ENCODE measurements at regions not wholly inside any gene's neighbourhood (a gene's known extent, or its start where the extent isn't known, plus 50 kb on each side); places are given as distances from the start of the nearest gene placed in this dataset.

- Histone ChIP-seq H3K27ac (ENCODE audit: low read depth, low read length) (peak overlapping the region; percentile 76), H3K4me1 (ENCODE audit: control insufficient read depth in 2 of 2, insufficient read depth in 2 of 2, low read length in 2 of 2) (peaks cover 6 to 36% of the 10 kb centered on the region in 2 donors), H3K36me3 (ENCODE audit: control insufficient read depth in 2 of 3, insufficient read depth in 3 of 3, low read length in 3 of 3) (no peaks in the 10 kb centered on the region), H3K9me3 (ENCODE audit: control insufficient read depth in 2 of 3, low read length in 3 of 3) (no peaks in the 10 kb centered on the region), H3K4me3 (ENCODE audit: low read length) (peak overlapping the region; percentile 7), H3K27me3 (ENCODE audit: control insufficient read depth in 2 of 2, insufficient read depth in 2 of 2, low read length in 2 of 2) (no peaks in the 10 kb centered on the region)
- Mint-ChIP-seq H3K27me3 (no peaks in the 10 kb centered on the region), H3K27ac (peak overlapping the region; percentile 89 to 99 (median 95)), H3K9me3 (peaks cover 0 to 33% (median 7%) of the 10 kb centered on the region in 11 donors), H3K4me1 (peaks cover 17 to 78% (median 64%) of the 10 kb centered on the region in 7 donors), H3K4me3 (peak overlapping the region; percentile 56 to 96 (median 74)), H3K36me3 (peaks cover 6 to 51% (median 14%) of the 10 kb centered on the region in 5 donors)
- ATAC-seq = peak; percentile 96
- DNase-seq = peak in 8 of 9 donors; percentile 27 to 89 (median 84)
- POLR2A ChIA-PET = interaction anchor here (0.8 to 1.3 kb wide), 4 partner anchors 11 to 60 kb away, joined by 3 to 5 read pairs (median 3); no protein-coding TSS in a partner anchor
- intact Hi-C loops (cut with micrococcal nuclease) = loop anchor here (1.0 to 10.0 kb wide), 8 partner anchors 8 to 1696 kb away; partner anchors contain the start of gene SYDE2 (in 1 of the 2)
- CTCF ChIA-PET = interaction anchor here (0.6 to 2.4 kb wide), 4 partner anchors 11 to 353 kb away, joined by 3 to 14 read pairs (median 4); no protein-coding TSS in a partner anchor
Observed at GRCh38 chr1:83508485-83509151, 490.3 kb downstream of the TTLL7 start.

GRCh38 chr1:83505148-83505547 is 493.8 kb downstream of the TTLL7 start:
- intact Hi-C loops (cut with micrococcal nuclease) = loop anchor here (5.0 to 10.0 kb wide), 5 partner anchors 160 to 1700 kb away; partner anchors contain the start of gene SYDE2 (in 1 of the 2)
- ATAC-seq = no peak
- Histone ChIP-seq H3K36me3 (ENCODE audit: control insufficient read depth in 2 of 3, insufficient read depth in 3 of 3, low read length in 3 of 3) (no peaks in the 10 kb centered on the region), H3K27me3 (ENCODE audit: control insufficient read depth in 2 of 2, insufficient read depth in 2 of 2, low read length in 2 of 2) (no peaks in the 10 kb centered on the region), H3K9me3 (ENCODE audit: control insufficient read depth in 2 of 3, low read length in 3 of 3) (no peaks in the 10 kb centered on the region), H3K4me3 (ENCODE audit: low read length) (no peak overlapping the region), H3K27ac (ENCODE audit: low read depth, low read length) (no peak overlapping the region), H3K4me1 (ENCODE audit: control insufficient read depth in 2 of 2, insufficient read depth in 2 of 2, low read length in 2 of 2) (peaks cover 6 to 33% of the 10 kb centered on the region in 2 donors)
- Mint-ChIP-seq H3K27ac (peak overlapping the region in 6 of 9 donors; percentile 0 to 99 (median 28)), H3K9me3 (peaks cover 3 to 23% (median 8%) of the 10 kb centered on the region in 11 donors), H3K4me1 (peaks cover 21 to 77% (median 61%) of the 10 kb centered on the region in 7 donors), H3K36me3 (peaks cover 6 to 48% (median 11%) of the 10 kb centered on the region in 5 donors), H3K4me3 (peak overlapping the region in 1 of 10 donors; percentile 22), H3K27me3 (no peaks in the 10 kb centered on the region)
- DNase-seq = no peak
- CTCF ChIA-PET = interaction anchor here (1.0 kb wide), 1 partner anchor 8 kb away, joined by 3 read pairs; no protein-coding TSS in a partner anchor
- POLR2A ChIA-PET = no interaction called here

GRCh38 chr1:83503153-83503552 is 495.8 kb downstream of the TTLL7 start:
- no peak overlapping the region for H3K4me3 ChIP-seq (ENCODE audit: low read length)
- no peaks in the 10 kb centered on the region for H3K9me3 ChIP-seq (ENCODE audit: control insufficient read depth in 2 of 3, low read length in 3 of 3)
- Mint-ChIP-seq H3K36me3 (peaks cover 6 to 51% (median 11%) of the 10 kb centered on the region in 5 donors), H3K27ac (no peak overlapping the region), H3K9me3 (peaks cover 3 to 28% (median 8%) of the 10 kb centered on the region in 11 donors), H3K4me3 (no peak overlapping the region), H3K4me1 (peaks cover 18 to 69% (median 51%) of the 10 kb centered on the region in 7 donors), H3K27me3 (no peaks in the 10 kb centered on the region)
- DNase-seq = no peak
- no peaks in the 10 kb centered on the region for H3K27me3 ChIP-seq (ENCODE audit: control insufficient read depth in 2 of 2, insufficient read depth in 2 of 2, low read length in 2 of 2)
- no peak for ATAC-seq
- ChIA-PET POLR2A (no interaction called here), CTCF (no interaction called here)
- intact Hi-C loops (cut with micrococcal nuclease) = loop anchor here in 1 of 2 donors (10.0 kb wide), 2 partner anchors 158 to 1702 kb away; partner anchors contain the start of gene SYDE2
- H3K4me1 ChIP-seq (ENCODE audit: control insufficient read depth in 2 of 2, insufficient read depth in 2 of 2, low read length in 2 of 2) = peaks cover 0 to 17% of the 10 kb centered on the region in 2 donors
- no peak overlapping the region for H3K27ac ChIP-seq (ENCODE audit: low read depth, low read length)
- no peaks in the 10 kb centered on the region for H3K36me3 ChIP-seq (ENCODE audit: control insufficient read depth in 2 of 3, insufficient read depth in 3 of 3, low read length in 3 of 3)

GRCh38 chr1:83500987-83501591 is 497.8 kb downstream of the TTLL7 start:
- Mint-ChIP-seq H3K27ac (peak overlapping the region in 5 of 9 donors; percentile 0 to 55 (median 10)), H3K4me1 (peaks cover 9 to 56% (median 45%) of the 10 kb centered on the region in 7 donors), H3K4me3 (peak overlapping the region in 2 of 10 donors; percentile 29 to 34), H3K9me3 (peaks cover 3 to 30% (median 8%) of the 10 kb centered on the region in 11 donors), H3K27me3 (no peaks in the 10 kb centered on the region), H3K36me3 (peaks cover 6 to 47% (median 11%) of the 10 kb centered on the region in 5 donors)
- no peak overlapping the region for H3K27ac ChIP-seq (ENCODE audit: low read depth, low read length)
- ChIA-PET CTCF (no interaction called here), POLR2A (no interaction called here)
- no peaks in the 10 kb centered on the region for H3K27me3 ChIP-seq (ENCODE audit: control insufficient read depth in 2 of 2, insufficient read depth in 2 of 2, low read length in 2 of 2)
- DNase-seq = no peak
- H3K36me3 ChIP-seq (ENCODE audit: control insufficient read depth in 2 of 3, insufficient read depth in 3 of 3, low read length in 3 of 3) = no peaks in the 10 kb centered on the region
- H3K9me3 ChIP-seq (ENCODE audit: control insufficient read depth in 2 of 3, low read length in 3 of 3) = no peaks in the 10 kb centered on the region
- intact Hi-C loops (cut with micrococcal nuclease) = loop anchor here (1.0 to 10.0 kb wide), 4 partner anchors 7 to 1704 kb away; partner anchors contain the start of gene SYDE2 (in 1 of the 2)
- ATAC-seq = peak; percentile 4
- peaks cover 0 to 4% of the 10 kb centered on the region in 2 donors for H3K4me1 ChIP-seq (ENCODE audit: control insufficient read depth in 2 of 2, insufficient read depth in 2 of 2, low read length in 2 of 2)
- H3K4me3 ChIP-seq (ENCODE audit: low read length) = no peak overlapping the region

- Histone ChIP-seq H3K27ac (ENCODE audit: low read depth, low read length) (no peak overlapping the region), H3K9me3 (ENCODE audit: control insufficient read depth in 2 of 3, low read length in 3 of 3) (no peaks in the 10 kb centered on the region), H3K4me1 (ENCODE audit: control insufficient read depth in 2 of 2, insufficient read depth in 2 of 2, low read length in 2 of 2) (peaks cover 0 to 4% of the 10 kb centered on the region in 2 donors), H3K36me3 (ENCODE audit: control insufficient read depth in 2 of 3, insufficient read depth in 3 of 3, low read length in 3 of 3) (no peaks in the 10 kb centered on the region), H3K27me3 (ENCODE audit: control insufficient read depth in 2 of 2, insufficient read depth in 2 of 2, low read length in 2 of 2) (no peaks in the 10 kb centered on the region), H3K4me3 (ENCODE audit: low read length) (no peak overlapping the region)
- CTCF ChIA-PET = no interaction called here
- H3K27me3 Mint-ChIP-seq = no peaks in the 10 kb centered on the region
- H3K36me3 Mint-ChIP-seq = peaks cover 6 to 45% (median 11%) of the 10 kb centered on the region in 5 donors
- DNase-seq (no peak), ATAC-seq (no peak)
- POLR2A ChIA-PET = no interaction called here
- H3K4me1 Mint-ChIP-seq = peaks cover 8 to 50% (median 41%) of the 10 kb centered on the region in 7 donors
- H3K9me3 Mint-ChIP-seq = peaks cover under 1 to 26% (median 7%) of the 10 kb centered on the region in 11 donors
- peak overlapping the region in 1 of 9 donors; percentile 10 for H3K27ac Mint-ChIP-seq
- intact Hi-C loops (cut with micrococcal nuclease) = loop anchor here (1.0 to 10.0 kb wide), 4 partner anchors 8 to 1704 kb away; partner anchors contain the start of gene SYDE2 (in 1 of the 2)
- H3K4me3 Mint-ChIP-seq = no peak overlapping the region
Observed at GRCh38 chr1:83500531-83500930, 498.4 kb downstream of the TTLL7 start.

- Mint-ChIP-seq H3K27ac (peak overlapping the region in 5 of 9 donors; percentile 7 to 28 (median 21)), H3K4me3 (peak overlapping the region in 1 of 10 donors; percentile 12), H3K36me3 (peaks cover 2 to 40% (median 8%) of the 10 kb centered on the region in 5 donors), H3K9me3 (peaks cover 0 to 21% (median 3%) of the 10 kb centered on the region in 11 donors), H3K4me1 (peaks cover 6 to 45% (median 36%) of the 10 kb centered on the region in 7 donors), H3K27me3 (no peaks in the 10 kb centered on the region)
- Histone ChIP-seq H3K9me3 (ENCODE audit: control insufficient read depth in 2 of 3, low read length in 3 of 3) (no peaks in the 10 kb centered on the region), H3K27me3 (ENCODE audit: control insufficient read depth in 2 of 2, insufficient read depth in 2 of 2, low read length in 2 of 2) (no peaks in the 10 kb centered on the region), H3K36me3 (ENCODE audit: control insufficient read depth in 2 of 3, insufficient read depth in 3 of 3, low read length in 3 of 3) (no peaks in the 10 kb centered on the region), H3K27ac (ENCODE audit: low read depth, low read length) (no peak overlapping the region), H3K4me3 (ENCODE audit: low read length) (no peak overlapping the region), H3K4me1 (ENCODE audit: control insufficient read depth in 2 of 2, insufficient read depth in 2 of 2, low read length in 2 of 2) (peaks cover 0 to 4% of the 10 kb centered on the region in 2 donors)
- ATAC-seq (no peak), DNase-seq (no peak)
- ChIA-PET POLR2A (no interaction called here), CTCF (no interaction called here)
- intact Hi-C loops (cut with micrococcal nuclease) = loop anchor here (1.0 to 10.0 kb wide), 4 partner anchors 8 to 1705 kb away; partner anchors contain the start of gene SYDE2 (in 1 of the 2)
Observed at GRCh38 chr1:83499998-83500397, 498.9 kb downstream of the TTLL7 start.
